Omental fat pad (tissue), 3 donors: ENCODE measurements at regions not wholly inside any gene's neighbourhood (a gene's known extent, or its start where the extent isn't known, plus 50 kb on each side); places are given as distances from the start of the nearest gene placed in this dataset.

ENCODE experiments used
- ATAC-seq: fragments of 150-250 bp; one replicate; pipeline ENCODE4 v1.9.1; 2016; ENCODE audit warnings: mild to moderate bottlenecking, moderate library complexity; ENCODE audit not compliant: low FRiP score
- DNase-seq: peaks from one replicate; pipeline ENCODE4 v3.0.0-alpha.2; 2019; ENCODE audit warnings: low spot score
- TF ChIP-seq, protein P1 (sequence below), 3 donors: fragments of 450-650 bp; IDR thresholded peaks; one replicate each; pipeline ENCODE4 v1.5.1; 2016 to 2017; ENCODE audit warnings: antibody characterized with exemption in 3 of 3, mild to moderate bottlenecking in 3 of 3, moderate library complexity in 2 of 3

GRCh38 chr7:47677093-47677492 is 95.2 kb upstream of the TNS3 start:
- ATAC-seq: no peak
- TF ChIP-seq, protein P1, sequence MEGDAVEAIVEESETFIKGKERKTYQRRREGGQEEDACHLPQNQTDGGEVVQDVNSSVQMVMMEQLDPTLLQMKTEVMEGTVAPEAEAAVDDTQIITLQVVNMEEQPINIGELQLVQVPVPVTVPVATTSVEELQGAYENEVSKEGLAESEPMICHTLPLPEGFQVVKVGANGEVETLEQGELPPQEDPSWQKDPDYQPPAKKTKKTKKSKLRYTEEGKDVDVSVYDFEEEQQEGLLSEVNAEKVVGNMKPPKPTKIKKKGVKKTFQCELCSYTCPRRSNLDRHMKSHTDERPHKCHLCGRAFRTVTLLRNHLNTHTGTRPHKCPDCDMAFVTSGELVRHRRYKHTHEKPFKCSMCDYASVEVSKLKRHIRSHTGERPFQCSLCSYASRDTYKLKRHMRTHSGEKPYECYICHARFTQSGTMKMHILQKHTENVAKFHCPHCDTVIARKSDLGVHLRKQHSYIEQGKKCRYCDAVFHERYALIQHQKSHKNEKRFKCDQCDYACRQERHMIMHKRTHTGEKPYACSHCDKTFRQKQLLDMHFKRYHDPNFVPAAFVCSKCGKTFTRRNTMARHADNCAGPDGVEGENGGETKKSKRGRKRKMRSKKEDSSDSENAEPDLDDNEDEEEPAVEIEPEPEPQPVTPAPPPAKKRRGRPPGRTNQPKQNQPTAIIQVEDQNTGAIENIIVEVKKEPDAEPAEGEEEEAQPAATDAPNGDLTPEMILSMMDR (IDR thresholded peaks at IDR 0.05): no peak
- no peak for DNase-seq

DNA sequence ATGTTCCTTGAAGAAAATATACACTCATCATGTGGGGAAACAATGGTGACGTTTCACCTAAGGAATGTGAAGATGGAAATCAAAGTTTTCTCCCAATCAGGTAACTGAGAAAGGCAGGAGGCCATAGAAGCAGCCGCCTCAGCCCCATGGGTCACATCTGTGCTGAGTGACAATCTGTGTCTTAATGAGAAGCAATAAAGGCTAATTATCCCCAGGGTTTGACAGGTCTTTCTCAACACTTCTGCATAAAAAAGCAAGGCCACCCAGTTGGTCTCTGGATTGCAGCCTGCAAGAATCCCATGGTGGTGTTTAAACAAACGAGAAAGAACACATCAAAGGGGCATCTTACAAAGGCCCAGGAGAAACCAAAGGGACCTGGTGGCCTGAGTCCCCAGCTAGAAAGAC is 91.1 kb upstream of the TNS3 start:
- DNase-seq: no peak
- TF ChIP-seq, protein P1 (IDR thresholded peaks at IDR 0.05): no peak
- no peak for ATAC-seq

- TF ChIP-seq, protein P1 (IDR thresholded peaks at IDR 0.05): no peak
- ATAC-seq: no peak
- no peak for DNase-seq
Observed at GRCh38 chr7:47672271-47672791, 90.4 kb upstream of the TNS3 start.

- no peak for DNase-seq
- TF ChIP-seq, protein P1 (IDR thresholded peaks at IDR 0.05): no peak
- no peak for ATAC-seq
Observed at GRCh38 chr7:47671358-47671757, 89.4 kb upstream of the TNS3 start.

- TF ChIP-seq, protein P1 (IDR thresholded peaks at IDR 0.05): no peak
- no peak for DNase-seq
- no peak for ATAC-seq
Observed at GRCh38 chr7:47670729-47671128, 88.8 kb upstream of the TNS3 start.

DNA sequence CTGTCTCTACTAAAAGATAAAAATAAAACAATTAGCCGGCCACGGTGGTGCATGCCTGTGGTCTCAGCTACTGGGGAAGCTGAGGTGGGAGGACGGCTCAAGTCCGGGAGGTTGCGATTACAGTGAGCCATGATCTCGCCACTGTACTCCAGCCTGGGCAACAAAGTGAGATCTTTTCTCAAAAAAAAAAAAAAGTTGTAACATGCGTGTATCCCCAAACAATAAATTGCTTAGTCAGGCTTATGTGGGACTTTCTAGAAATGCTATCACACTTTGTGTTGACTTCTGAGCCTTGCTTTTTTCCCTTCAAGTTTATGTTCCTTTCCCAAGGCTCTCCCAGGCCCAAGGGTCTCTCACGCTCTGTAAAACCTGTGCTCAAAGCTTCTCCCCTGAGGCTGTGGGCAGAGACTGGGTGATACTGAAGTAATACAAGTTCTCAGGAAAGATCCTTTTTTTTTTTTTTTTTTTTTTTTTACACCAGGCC is 88.0 kb upstream of the TNS3 start:
- ATAC-seq: no peak
- DNase-seq: no peak
- TF ChIP-seq, protein P1 (IDR thresholded peaks at IDR 0.05): no peak

DNA sequence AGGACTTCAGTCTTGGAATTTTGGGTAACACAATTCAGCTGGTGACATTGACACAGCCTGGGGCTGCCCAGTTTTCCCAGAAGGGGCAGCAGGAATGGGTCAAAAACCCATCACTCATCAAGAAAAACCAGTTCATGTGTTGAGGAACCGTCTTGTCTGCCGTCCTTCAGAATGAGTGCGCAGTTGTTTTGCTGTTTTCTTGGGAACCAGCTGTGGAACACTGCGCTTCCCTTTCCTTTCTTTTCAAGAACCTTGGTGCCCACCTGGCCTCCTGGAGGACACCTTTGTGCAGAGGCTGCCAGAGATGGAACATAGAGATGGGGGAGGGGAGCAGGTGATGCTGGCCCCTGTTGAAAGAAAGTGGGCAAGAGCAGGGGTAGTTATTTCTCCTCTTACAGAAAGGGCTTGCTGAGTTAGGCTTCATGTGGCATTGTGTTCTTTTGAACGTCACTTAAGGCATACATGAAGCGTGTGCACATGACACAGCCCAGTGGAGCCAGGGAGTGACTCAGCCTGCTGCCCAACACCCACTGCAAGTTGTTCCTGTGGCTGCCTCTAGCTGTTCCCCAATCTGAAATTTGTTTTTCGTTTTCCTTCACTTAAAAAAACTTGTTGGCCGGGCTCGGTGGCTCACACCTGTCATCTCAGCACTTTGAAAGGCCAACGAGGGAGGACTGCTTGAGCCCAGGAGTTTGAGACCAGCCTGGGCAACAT is 87.4 kb upstream of the TNS3 start:
- ATAC-seq: no peak
- no peak for DNase-seq
- TF ChIP-seq, protein P1 (IDR thresholded peaks at IDR 0.05): no peak
